Kidney tubule cell (primary cell): ENCODE measurements at regions not wholly inside any gene's neighbourhood (a gene's known extent, or its start where the extent isn't known, plus 50 kb on each side); places are given as distances from the start of the nearest gene placed in this dataset.

Experiments
- DNase-seq: peaks from one replicate; pipeline ENCODE4 v3.0.0-alpha.2; 2018; ENCODE audit warnings: low spot score

GRCh38 chr7:155919391-155920067 lies 107.3 kb upstream of the SHH start:
- no peak for DNase-seq

- peak; percentile 95 for DNase-seq
These were observed 106.6 kb upstream of the SHH start for GRCh38 chr7:155918720-155919390.

- DNase-seq, result peak; percentile 41
These were observed 105.7 kb upstream of the SHH start for GRCh38 chr7:155917836-155918430.

- no peak for DNase-seq
These were observed 104.8 kb upstream of the SHH start for GRCh38 chr7:155916926-155917655.

GRCh38 chr7:155914341-155914740 lies 102.1 kb upstream of the SHH start:
- no peak for DNase-seq

GRCh38 chr7:155913719-155914118 lies 101.5 kb upstream of the SHH start:
- DNase-seq, result no peak

GRCh38 chr7:155913291-155913690 lies 101.0 kb upstream of the SHH start:
- DNase-seq, result no peak

- peak; percentile 11 for DNase-seq
These were observed 99.3 kb upstream of the SHH start for GRCh38 chr7:155911471-155912105.

- DNase-seq, result no peak
These were observed 96.1 kb upstream of the SHH start for GRCh38 chr7:155908385-155908784.

GRCh38 chr7:155907450-155908200 lies 95.4 kb upstream of the SHH start:
- DNase-seq, result no peak

- no peak for DNase-seq
These were observed 88.9 kb upstream of the SHH start for GRCh38 chr7:155901176-155901575.

- no peak for DNase-seq
These were observed 87.3 kb upstream of the SHH start for GRCh38 chr7:155899596-155899995.

- DNase-seq, result no peak
These were observed 85.6 kb upstream of the SHH start for GRCh38 chr7:155897758-155898386.

GRCh38 chr7:155896531-155897263 lies 84.4 kb upstream of the SHH start:
- peak; percentile 47 for DNase-seq

GRCh38 chr7:155893664-155894063 lies 81.4 kb upstream of the SHH start:
- no peak for DNase-seq

GRCh38 chr7:155893176-155893575 lies 80.9 kb upstream of the SHH start:
- no peak for DNase-seq

- DNase-seq, result no peak
These were observed 77.6 kb upstream of the SHH start for GRCh38 chr7:155889636-155890511.

- DNase-seq, result no peak
These were observed 74.9 kb upstream of the SHH start for GRCh38 chr7:155887174-155887525.

GRCh38 chr7:155886391-155887173 lies 74.3 kb upstream of the SHH start:
- DNase-seq, result no peak
